HEK293T (cell line): ENCODE measurements at regions not wholly inside any gene's neighbourhood (a gene's known extent, or its start where the extent isn't known, plus 50 kb on each side); places are given as distances from the start of the nearest gene placed in this dataset.

ENCODE experiments used
- ARNT ChIP-seq: fragments of 450-650 bp; IDR thresholded peaks from 2 replicates; pipeline ENCODE4 v1.6.1; 2017; ENCODE audit warnings: mild to moderate bottlenecking
- BHLHE40 ChIP-seq: fragments of 450-650 bp; IDR thresholded peaks from 2 replicates; pipeline ENCODE4 v1.6.1; 2016; ENCODE audit warnings: mild to moderate bottlenecking, moderate library complexity, borderline replicate concordance
- ELF4 ChIP-seq: fragments of 450-650 bp; IDR thresholded peaks from 2 replicates; pipeline ENCODE4 v1.6.1; 2017; ENCODE audit warnings: antibody characterized with exemption
- FOXK2 ChIP-seq: fragments of 450-650 bp; IDR thresholded peaks from 2 replicates; pipeline ENCODE4 v1.6.1; 2016; ENCODE audit warnings: mild to moderate bottlenecking
- FOXM1 ChIP-seq: fragments of 450-650 bp; IDR thresholded peaks from 2 replicates; pipeline ENCODE4 v1.6.1; 2017; ENCODE audit warnings: mild to moderate bottlenecking, borderline replicate concordance
- HDGF ChIP-seq: fragments of 450-650 bp; IDR thresholded peaks from 2 replicates; pipeline ENCODE4 v1.6.1; 2017; ENCODE audit warnings: antibody characterized with exemption, borderline replicate concordance
- PKNOX1 ChIP-seq: fragments of 450-650 bp; IDR thresholded peaks from 2 replicates; pipeline ENCODE4 v1.6.1; 2016
- SP1 ChIP-seq: fragments of 450-650 bp; IDR thresholded peaks from 2 replicates; pipeline ENCODE4 v1.6.1; 2017
- SUZ12 ChIP-seq: fragments of 450-650 bp; IDR thresholded peaks from 2 replicates; pipeline ENCODE4 v1.6.1; 2016; ENCODE audit warnings: mild to moderate bottlenecking
- TARDBP ChIP-seq: fragments of 450-650 bp; IDR thresholded peaks from 2 replicates; pipeline ENCODE4 v1.6.1; 2016

DNA sequence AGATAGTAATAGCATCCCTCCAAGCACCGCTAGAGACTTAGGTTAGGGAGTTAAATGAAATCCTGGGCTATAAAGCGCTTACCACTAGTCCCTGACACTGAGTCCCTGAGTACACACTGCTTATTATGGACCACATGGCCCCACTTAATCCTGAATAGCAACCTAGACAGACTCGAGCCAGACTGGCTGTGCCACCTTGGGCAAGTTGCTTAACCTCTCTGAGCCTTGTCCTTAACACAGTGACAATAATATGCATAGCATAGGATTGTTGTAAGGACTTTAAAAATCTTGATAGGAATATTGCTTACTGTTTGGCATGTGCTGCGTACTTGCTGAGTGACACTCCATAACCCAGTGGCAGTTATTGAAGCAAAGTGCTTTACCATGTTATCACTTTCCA is 125.6 kb upstream of the SASH1 start:
- TF ChIP-seq FOXK2: no peak
- TF ChIP-seq FOXM1: no peak
- TF ChIP-seq ARNT: no peak
- TF ChIP-seq BHLHE40: no peak
- no peak for TF ChIP-seq SP1
- no peak for TF ChIP-seq SUZ12
- TF ChIP-seq HDGF: no peak
- TF ChIP-seq PKNOX1: no peak
- no peak for TF ChIP-seq ELF4
- TF ChIP-seq TARDBP: no peak
